HEK293 (cell line): ENCODE measurements at regions not wholly inside any gene's neighbourhood (a gene's known extent, or its start where the extent isn't known, plus 50 kb on each side); places are given as distances from the start of the nearest gene placed in this dataset.

Source experiments
- ATF2 ChIP-seq: fragments of 450-650 bp; formaldehyde crosslinking; IDR thresholded peaks from 2 replicates; pipeline ENCODE4 v1.5.1; 2016; ENCODE audit warnings: missing biosample characterization, missing genetic modification characterization, low read depth
- CTCF ChIP-seq: fragments of 450-650 bp; formaldehyde crosslinking; IDR thresholded peaks from 2 replicates; pipeline ENCODE4 v1.5.1; 2016; ENCODE audit warnings: missing biosample characterization, missing genetic modification characterization
- RBAK ChIP-seq: fragments of 450-650 bp; formaldehyde crosslinking; IDR thresholded peaks from 2 replicates; pipeline ENCODE4 v1.5.1; 2016; ENCODE audit warnings: missing biosample characterization, missing genetic modification characterization
- REST ChIP-seq: fragments of 450-650 bp; formaldehyde crosslinking; IDR thresholded peaks from 2 replicates; pipeline ENCODE4 v1.5.1; 2016; ENCODE audit warnings: missing biosample characterization, missing genetic modification characterization
- TCF7L2 ChIP-seq: IDR thresholded peaks from 2 replicates; pipeline ENCODE4 v1.6.1; 2011; ENCODE audit warnings: low read depth, mild to moderate bottlenecking, inconsistent platforms, low read length, moderate library complexity, borderline replicate concordance
- ZBTB44 ChIP-seq: fragments of 450-650 bp; IDR thresholded peaks from 2 replicates; pipeline ENCODE4 v1.5.1; 2018; ENCODE audit warnings: missing biosample characterization, mild to moderate bottlenecking, missing genetic modification characterization
- ZBTB49 ChIP-seq: fragments of 450-650 bp; formaldehyde crosslinking; IDR thresholded peaks from 2 replicates; pipeline ENCODE4 v1.5.1; 2016; ENCODE audit warnings: missing biosample characterization, missing genetic modification characterization, low read depth
- ZBTB7A ChIP-seq: fragments of 450-650 bp; formaldehyde crosslinking; IDR thresholded peaks from 2 replicates; pipeline ENCODE4 v1.5.1; 2016; ENCODE audit warnings: low read depth, missing biosample characterization, missing genetic modification characterization
- ZBTB8A ChIP-seq: fragments of 450-650 bp; formaldehyde crosslinking; IDR thresholded peaks from 2 replicates; pipeline ENCODE4 v1.5.1; 2016; ENCODE audit warnings: missing biosample characterization, missing genetic modification characterization
- ZNF302 ChIP-seq: fragments of 450-650 bp; formaldehyde crosslinking; IDR thresholded peaks from 2 replicates; pipeline ENCODE4 v1.5.1; 2016; ENCODE audit warnings: missing biosample characterization, missing genetic modification characterization, low read depth
- ZNF510 ChIP-seq: fragments of 450-650 bp; formaldehyde crosslinking; IDR thresholded peaks from 2 replicates; pipeline ENCODE4 v1.5.1; 2018; ENCODE audit warnings: mild to moderate bottlenecking, missing genetic modification characterization, missing biosample characterization; ENCODE audit not compliant: insufficient replicate concordance
- ZNF514 ChIP-seq: fragments of 450-650 bp; formaldehyde crosslinking; IDR thresholded peaks from 2 replicates; pipeline ENCODE4 v1.5.1; 2016; ENCODE audit warnings: missing biosample characterization, missing genetic modification characterization
- ZSCAN16 ChIP-seq: fragments of 450-650 bp; formaldehyde crosslinking; IDR thresholded peaks from 2 replicates; pipeline ENCODE4 v1.5.1; 2016; ENCODE audit warnings: missing biosample characterization, missing genetic modification characterization
- ZXDB ChIP-seq: fragments of 450-650 bp; formaldehyde crosslinking; IDR thresholded peaks from 2 replicates; pipeline ENCODE4 v1.5.1; 2016; ENCODE audit warnings: missing biosample characterization, missing genetic modification characterization

GRCh38 chr3:53997476-53997875 is 105.8 kb upstream of the SELENOK start:
- no peak for TF ChIP-seq ZBTB7A (tag by site-specific recombination)
- TF ChIP-seq ZBTB49 (tag by site-specific recombination): no peak
- no peak for TF ChIP-seq ZXDB (tag by site-specific recombination)
- no peak for TF ChIP-seq ZNF510 (tag by site-specific recombination)
- TF ChIP-seq ZSCAN16 (tag by site-specific recombination): no peak
- no peak for TF ChIP-seq ZBTB44 (tag by site-specific recombination)
- TF ChIP-seq REST: no peak
- TF ChIP-seq CTCF (tag by site-specific recombination): no peak
- no peak for TF ChIP-seq TCF7L2
- no peak for TF ChIP-seq ZNF514 (tag by site-specific recombination)
- no peak for TF ChIP-seq ATF2 (tag by site-specific recombination)
- no peak for TF ChIP-seq RBAK (tag by site-specific recombination)
- TF ChIP-seq ZNF302: no peak
- TF ChIP-seq ZBTB8A (tag by site-specific recombination): no peak
